ENCODE measurements at regions not wholly inside any gene's neighbourhood (a gene's known extent, or its start where the extent isn't known, plus 50 kb on each side); places are given as distances from the start of the nearest gene placed in this dataset.

GRCh38 chr21:39124681-39125251 lies 58.5 kb downstream of the PSMG1 start:
- Histone ChIP-seq H3K79me2 (ENCODE audit: insufficient read depth, low read length) (no peaks in the 10 kb centered on the region), H3K4me3 (ENCODE audit: low read depth in 1 of 2, low read length in 2 of 2) (no peak overlapping the region), H3K9ac (ENCODE audit: low read depth, low read length) (no peak overlapping the region), H3K27ac (ENCODE audit: low read length) (peak overlapping the region; percentile 55), H3K4me1 (ENCODE audit: insufficient read depth, low read length) (peaks cover 59% of the 10 kb centered on the region), H2AFZ (ENCODE audit: low read depth, low read length) (no peak overlapping the region), H4K20me1 (ENCODE audit: insufficient read depth, low read length) (no peaks in the 10 kb centered on the region), H3K9me3 (ENCODE audit: insufficient read depth, low read length, severe bottlenecking) (peaks cover 12% of the 10 kb centered on the region), H3K36me3 (ENCODE audit: insufficient read depth, low read length) (no peaks in the 10 kb centered on the region), H3K4me2 (ENCODE audit: insufficient read depth, low read length) (no peak overlapping the region), H3K27me3 (ENCODE audit: insufficient read depth, low read length, poor library complexity) (no peaks in the 10 kb centered on the region)
- TF ChIP-seq CTCF (IDR thresholded peaks at IDR 0.05; ENCODE audit: borderline replicate concordance, extremely low read depth, low read length, poor library complexity, severe bottlenecking) (no peak), EZH2 (IDR thresholded peaks at IDR 0.05; ENCODE audit: borderline replicate concordance, low read depth, low read length, severe bottlenecking) (no peak)
- DNase-seq (no peak), ATAC-seq (ENCODE audit: insufficient read depth, low read depth) (no peak)

GRCh38 chr21:39123375-39123774 lies 59.9 kb downstream of the PSMG1 start:
- H3K4me2 ChIP-seq (ENCODE audit: insufficient read depth, low read length): no peak overlapping the region
- H4K20me1 ChIP-seq (ENCODE audit: insufficient read depth, low read length): no peaks in the 10 kb centered on the region
- H3K9ac ChIP-seq (ENCODE audit: low read depth, low read length): no peak overlapping the region
- no peak for TF ChIP-seq EZH2 (IDR thresholded peaks at IDR 0.05; ENCODE audit: borderline replicate concordance, low read depth, low read length, severe bottlenecking)
- TF ChIP-seq CTCF (IDR thresholded peaks at IDR 0.05; ENCODE audit: borderline replicate concordance, extremely low read depth, low read length, poor library complexity, severe bottlenecking): no peak
- H3K4me1 ChIP-seq (ENCODE audit: insufficient read depth, low read length): peaks cover 62% of the 10 kb centered on the region
- no peaks in the 10 kb centered on the region for H3K36me3 ChIP-seq (ENCODE audit: insufficient read depth, low read length)
- H3K4me3 ChIP-seq (ENCODE audit: low read depth in 1 of 2, low read length in 2 of 2): no peak overlapping the region
- H3K27me3 ChIP-seq (ENCODE audit: insufficient read depth, low read length, poor library complexity): no peaks in the 10 kb centered on the region
- H2AFZ ChIP-seq (ENCODE audit: low read depth, low read length): no peak overlapping the region
- peaks cover 12% of the 10 kb centered on the region for H3K9me3 ChIP-seq (ENCODE audit: insufficient read depth, low read length, severe bottlenecking)
- no peaks in the 10 kb centered on the region for H3K79me2 ChIP-seq (ENCODE audit: insufficient read depth, low read length)
- peak overlapping the region; percentile 94 for H3K27ac ChIP-seq (ENCODE audit: low read length)
- no peak for DNase-seq
- no peak for ATAC-seq (ENCODE audit: insufficient read depth, low read depth)

GRCh38 chr21:39121600-39122355 lies 61.5 kb downstream of the PSMG1 start:
- Histone ChIP-seq H3K9ac (ENCODE audit: low read depth, low read length) (peak overlapping the region; percentile 45), H3K36me3 (ENCODE audit: insufficient read depth, low read length) (no peaks in the 10 kb centered on the region), H3K4me2 (ENCODE audit: insufficient read depth, low read length) (peak overlapping the region; percentile 50), H2AFZ (ENCODE audit: low read depth, low read length) (peak overlapping the region; percentile 48; the same call in 1 of the 2 replicates), H3K9me3 (ENCODE audit: insufficient read depth, low read length, severe bottlenecking) (peaks cover 12% of the 10 kb centered on the region), H3K27ac (ENCODE audit: low read length) (peak overlapping the region; percentile 94), H3K79me2 (ENCODE audit: insufficient read depth, low read length) (no peaks in the 10 kb centered on the region), H3K4me1 (ENCODE audit: insufficient read depth, low read length) (peaks cover 62% of the 10 kb centered on the region), H3K27me3 (ENCODE audit: insufficient read depth, low read length, poor library complexity) (no peaks in the 10 kb centered on the region), H3K4me3 (ENCODE audit: low read depth in 1 of 2, low read length in 2 of 2) (0 out of 4 replicates have a peak overlapping the region, but pooled peaks of 1 of the 2 experiments have one; percentile 19), H4K20me1 (ENCODE audit: insufficient read depth, low read length) (no peaks in the 10 kb centered on the region)
- TF ChIP-seq CTCF (IDR thresholded peaks at IDR 0.05; ENCODE audit: borderline replicate concordance, extremely low read depth, low read length, poor library complexity, severe bottlenecking): no peak
- no peak for TF ChIP-seq EZH2 (IDR thresholded peaks at IDR 0.05; ENCODE audit: borderline replicate concordance, low read depth, low read length, severe bottlenecking)
- DNase-seq (peak; percentile 85), ATAC-seq (ENCODE audit: insufficient read depth, low read depth) (peak; percentile 78)
